GM12874 (cell line): ENCODE measurements at regions not wholly inside any gene's neighbourhood (a gene's known extent, or its start where the extent isn't known, plus 50 kb on each side); places are given as distances from the start of the nearest gene placed in this dataset.
A peak's percentile ranks its signal among the peaks of the same experiment; 100 is the strongest.

ENCODE experiments used
- CTCF ChIP-seq: IDR thresholded peaks from 2 replicates; pipeline ENCODE4 v1.5.1; 2011; ENCODE audit warnings: low read depth, mild to moderate bottlenecking, control low read depth, low read length, moderate library complexity; ENCODE audit not compliant: insufficient read depth

GRCh38 chr1:186605762-186606350 is 74.4 kb downstream of the PTGS2 start:
- peak; percentile 76 for TF ChIP-seq CTCF

- TF ChIP-seq CTCF = no peak
Measured at GRCh38 chr1:186595969-186596368, 84.3 kb downstream of the PTGS2 start.

- no peak for TF ChIP-seq CTCF
Measured at GRCh38 chr1:186578325-186579016, 101.8 kb downstream of the PTGS2 start.

- no peak for TF ChIP-seq CTCF
Measured at GRCh38 chr1:186577633-186578032, 102.6 kb downstream of the PTGS2 start.

GRCh38 chr1:186577216-186577615 is 103.0 kb downstream of the PTGS2 start:
- TF ChIP-seq CTCF = no peak

GRCh38 chr1:186575348-186575747 is 104.9 kb downstream of the PTGS2 start:
- TF ChIP-seq CTCF = no peak

GRCh38 chr1:186574926-186575325 is 105.3 kb downstream of the PTGS2 start:
- TF ChIP-seq CTCF = no peak

- no peak for TF ChIP-seq CTCF
Measured at GRCh38 chr1:186572509-186572908, 107.7 kb downstream of the PTGS2 start.
